HG03064 (cell line): ENCODE measurements at regions not wholly inside any gene's neighbourhood (a gene's known extent, or its start where the extent isn't known, plus 50 kb on each side); places are given as distances from the start of the nearest gene placed in this dataset.

Experiments
- ATAC-seq: cut with Tn5 transposase; IDR thresholded peaks from one replicate; pipeline ENCODE4 v1.9.1; 2021; ENCODE audit warnings: low read depth; ENCODE audit not compliant: unreplicated experiment

DNA sequence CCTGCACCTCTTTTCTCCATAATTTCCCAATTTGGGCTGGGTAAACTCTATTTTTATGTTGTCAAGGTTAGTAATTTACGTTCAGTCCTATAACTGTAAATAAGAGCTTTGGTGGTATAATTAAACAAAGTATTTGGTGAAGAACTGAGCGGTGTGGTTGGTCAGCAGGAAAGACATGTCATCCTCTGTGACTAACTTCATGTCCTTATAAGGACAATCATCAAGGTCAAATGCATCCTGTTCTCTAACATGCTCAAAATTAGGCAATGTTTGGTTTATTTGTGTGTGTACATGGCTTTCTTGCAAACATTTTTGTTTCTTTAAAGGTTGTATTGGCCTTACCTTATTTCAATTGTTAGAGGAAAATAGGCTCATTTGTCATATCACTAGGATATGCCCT lies 121.5 kb upstream of the NABP1 start:
- ATAC-seq: no peak

DNA sequence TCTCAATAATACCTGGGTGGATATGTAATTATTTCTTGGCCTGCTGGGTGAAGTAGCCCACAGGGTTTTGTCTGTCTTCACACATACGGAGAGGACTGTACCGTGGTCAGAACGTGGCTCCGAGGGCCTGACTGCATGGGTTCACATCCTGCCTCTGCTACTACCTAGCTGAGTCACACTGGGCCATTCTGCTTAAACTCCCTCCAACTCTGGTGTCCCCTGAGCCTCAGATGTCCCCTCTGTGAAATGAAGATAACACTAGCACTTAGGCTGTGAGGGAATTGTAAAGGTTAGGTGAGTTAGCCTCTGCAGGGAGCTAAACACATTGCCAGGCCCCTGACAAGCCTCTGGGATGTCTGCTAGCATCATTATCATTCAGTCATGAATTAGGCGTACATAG lies 120.1 kb upstream of the NABP1 start:
- no peak for ATAC-seq

DNA sequence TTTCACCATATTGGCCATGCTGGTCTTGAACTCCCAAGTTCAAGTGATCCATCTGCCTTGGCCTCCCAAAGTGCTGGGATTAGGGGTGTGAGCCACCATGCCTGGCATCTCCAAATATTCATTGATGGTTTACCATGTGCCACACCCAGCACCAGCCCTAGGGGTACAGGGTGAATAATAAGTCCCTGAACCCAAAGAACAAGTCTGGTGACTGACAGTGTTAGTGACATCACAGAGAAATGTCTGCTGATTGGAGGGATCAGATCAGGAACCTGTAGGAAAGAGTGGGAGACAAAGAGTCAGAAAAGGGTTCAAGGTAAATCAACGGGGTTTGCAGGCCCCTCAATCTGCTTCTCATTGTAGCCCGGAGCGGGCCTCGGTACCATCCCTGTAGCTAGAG lies 118.4 kb upstream of the NABP1 start:
- ATAC-seq: no peak

DNA sequence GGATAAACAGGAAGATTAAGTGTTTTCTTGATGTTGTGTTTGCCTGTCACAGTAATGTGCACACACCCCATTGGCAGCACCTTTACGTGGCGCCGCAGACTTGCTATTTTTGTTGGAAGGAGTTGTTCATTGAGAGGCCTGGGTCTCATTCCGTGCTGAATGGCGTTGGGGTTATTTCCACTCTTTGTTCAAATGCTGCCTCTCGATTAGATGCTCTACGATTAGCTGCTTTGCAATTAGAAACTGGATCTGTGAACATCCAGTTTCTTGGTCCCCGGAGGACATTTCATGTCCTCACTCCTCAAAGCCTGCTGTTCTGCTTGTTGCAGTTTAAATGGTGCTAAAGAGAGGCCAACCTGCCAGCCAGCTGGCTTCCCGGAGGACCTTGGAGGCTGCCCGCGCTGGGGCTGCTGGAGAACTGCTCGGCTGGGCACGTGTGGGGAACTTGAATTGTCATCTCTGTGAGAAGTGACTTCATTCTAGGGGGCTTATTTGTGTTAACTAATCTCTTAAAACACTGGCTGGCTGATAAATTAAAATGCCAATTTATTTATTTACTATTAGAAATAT lies 117.4 kb upstream of the NABP1 start:
- ATAC-seq: no peak

DNA sequence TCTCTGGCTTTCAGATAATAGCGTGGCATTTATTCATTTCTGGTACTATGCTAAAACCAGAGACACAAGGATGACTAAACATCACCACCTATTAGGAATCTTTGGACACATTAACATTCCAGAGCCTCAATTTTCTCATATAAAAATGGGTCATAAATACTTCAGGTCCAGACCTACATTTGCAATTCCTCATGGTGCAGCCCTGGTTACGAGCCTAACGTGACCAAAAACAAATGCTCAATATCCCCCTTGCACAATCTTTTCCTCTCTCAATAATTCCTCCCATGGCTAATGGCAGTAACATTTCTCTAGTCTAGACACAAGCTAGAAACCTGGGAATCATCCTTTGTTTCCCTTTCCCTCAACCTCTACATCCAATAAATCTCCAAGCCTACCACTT lies 112.8 kb upstream of the NABP1 start:
- no peak for ATAC-seq

DNA sequence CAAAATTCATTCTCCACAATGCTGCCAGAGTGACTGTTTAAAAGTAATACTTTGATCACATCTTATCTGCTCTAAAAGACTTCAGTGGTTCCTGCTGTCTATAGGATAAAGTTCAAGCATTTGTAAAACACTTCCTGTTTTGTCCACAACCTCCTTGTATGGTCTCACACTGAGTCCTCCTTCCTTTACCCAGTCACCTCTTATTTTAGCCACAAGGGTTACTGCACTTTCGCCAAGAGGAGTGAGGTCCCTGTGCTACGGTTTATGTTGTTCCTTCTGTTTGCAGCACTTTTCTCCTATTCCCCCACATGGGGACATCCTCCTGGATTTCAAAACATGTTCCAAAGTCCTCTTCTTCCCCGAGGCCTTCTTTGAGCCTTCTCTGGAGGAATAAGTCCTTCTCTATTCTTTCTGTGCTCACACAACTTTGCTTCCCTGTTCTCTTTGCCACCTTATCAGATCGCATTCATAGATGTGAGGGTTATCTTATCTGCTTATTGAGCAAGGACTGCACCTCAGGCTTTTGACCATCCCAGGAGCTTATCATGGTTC lies 112.2 kb upstream of the NABP1 start:
- ATAC-seq: no peak

DNA sequence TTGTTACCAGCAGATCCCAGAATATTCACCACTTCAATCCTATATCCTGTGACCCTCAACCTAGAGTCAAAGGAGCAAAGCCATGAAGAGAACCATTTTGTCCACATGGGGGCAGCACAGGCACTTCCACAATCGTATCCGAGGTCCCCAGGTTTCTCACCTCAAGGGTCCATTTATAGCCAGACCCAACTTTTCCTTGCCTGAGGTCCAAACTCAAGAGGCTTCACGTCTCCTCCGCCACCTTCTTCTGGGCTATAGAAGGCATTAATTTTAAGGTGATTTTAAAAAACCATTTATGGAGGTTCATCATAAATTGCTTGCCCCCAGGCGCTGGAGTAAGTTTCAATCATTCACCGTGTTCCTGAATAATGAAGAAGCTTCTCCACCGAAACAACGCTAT lies 111.6 kb upstream of the NABP1 start:
- peak; percentile 55 for ATAC-seq

DNA sequence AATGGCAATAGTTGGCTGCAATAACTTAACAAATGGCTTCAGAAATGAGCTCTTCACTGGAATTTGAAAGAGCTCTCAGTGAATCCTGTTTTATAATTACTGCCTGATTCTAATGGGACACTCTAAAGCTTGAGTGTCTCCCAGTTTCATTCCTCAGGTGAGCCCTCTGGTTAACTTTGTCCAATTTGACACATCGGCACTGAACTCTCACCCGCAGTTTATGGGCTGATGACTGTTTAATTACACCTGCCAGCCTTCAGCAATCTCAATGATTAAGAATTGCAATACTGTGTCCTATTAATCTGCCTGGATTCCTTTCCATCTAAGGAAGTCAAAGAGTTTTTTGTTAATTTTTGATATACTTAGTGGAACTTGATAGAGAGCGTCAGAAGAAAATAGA lies 110.7 kb upstream of the NABP1 start:
- ATAC-seq: no peak

DNA sequence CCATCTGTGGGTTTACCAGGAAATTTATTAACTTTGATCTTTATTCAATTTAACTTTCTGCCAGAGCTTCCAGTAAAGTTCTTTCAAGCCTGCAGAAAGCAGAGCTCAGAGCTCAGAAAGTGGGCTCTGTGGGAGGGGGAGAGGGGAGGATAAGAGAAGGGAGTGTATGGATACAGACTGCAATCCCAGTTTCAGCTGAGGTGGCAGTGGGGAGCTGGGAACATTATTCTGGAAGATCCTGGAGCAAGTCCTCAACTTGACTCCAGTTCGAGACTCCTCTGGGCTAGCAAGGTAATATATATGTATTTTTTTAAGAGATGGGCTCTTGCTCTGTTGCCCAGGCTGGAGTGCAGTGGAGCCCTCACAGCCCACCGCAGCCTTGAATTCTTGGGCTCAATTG lies 108.9 kb upstream of the NABP1 start:
- ATAC-seq: no peak

DNA sequence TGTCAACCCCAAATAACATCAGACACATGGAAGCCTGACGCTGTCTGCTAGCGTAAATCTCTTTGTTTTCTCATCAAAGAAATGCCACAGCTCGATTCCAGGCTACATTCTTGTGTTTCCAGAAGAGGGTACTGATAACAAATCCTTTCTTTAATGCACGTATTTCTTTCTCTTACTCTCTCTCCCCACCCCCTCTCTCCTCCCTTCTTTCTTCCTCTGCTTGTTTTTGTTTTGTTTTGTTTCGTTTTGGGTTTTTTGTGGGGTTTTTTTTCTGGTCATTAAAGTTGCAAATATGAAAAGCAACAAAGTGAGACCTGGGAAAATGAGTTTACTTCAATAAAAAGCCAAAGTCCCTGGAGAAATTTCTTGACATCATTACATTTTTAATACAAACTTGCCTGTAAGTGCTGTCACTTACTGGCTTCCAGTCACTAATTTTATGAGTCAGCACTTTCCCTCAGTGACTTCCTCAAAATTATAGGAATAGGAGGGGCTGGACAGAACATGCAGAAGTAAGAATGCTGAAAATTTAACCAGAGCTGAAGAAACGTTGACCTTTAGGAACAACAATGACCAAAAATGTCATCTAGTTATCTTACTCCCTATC lies 106.7 kb upstream of the NABP1 start:
- ATAC-seq: no peak

DNA sequence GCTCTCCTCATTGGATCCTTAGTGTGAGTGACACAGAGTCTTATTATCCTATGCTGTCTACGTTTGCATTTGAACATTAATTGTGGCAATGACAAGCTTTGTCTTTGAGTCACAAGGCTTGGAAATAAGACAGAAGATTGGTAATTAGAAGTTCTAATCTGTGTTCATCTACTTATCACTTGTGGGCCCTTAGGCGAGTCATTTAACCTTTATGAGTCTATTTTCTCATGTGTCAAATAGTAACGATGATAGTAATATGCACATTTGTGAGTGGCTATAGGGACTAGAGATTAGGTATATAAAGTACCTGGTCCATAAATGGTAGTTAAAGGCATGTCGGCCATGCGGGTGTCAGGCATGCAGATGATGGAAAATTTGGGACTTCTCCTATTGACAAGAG lies 105.6 kb upstream of the NABP1 start:
- ATAC-seq: no peak

DNA sequence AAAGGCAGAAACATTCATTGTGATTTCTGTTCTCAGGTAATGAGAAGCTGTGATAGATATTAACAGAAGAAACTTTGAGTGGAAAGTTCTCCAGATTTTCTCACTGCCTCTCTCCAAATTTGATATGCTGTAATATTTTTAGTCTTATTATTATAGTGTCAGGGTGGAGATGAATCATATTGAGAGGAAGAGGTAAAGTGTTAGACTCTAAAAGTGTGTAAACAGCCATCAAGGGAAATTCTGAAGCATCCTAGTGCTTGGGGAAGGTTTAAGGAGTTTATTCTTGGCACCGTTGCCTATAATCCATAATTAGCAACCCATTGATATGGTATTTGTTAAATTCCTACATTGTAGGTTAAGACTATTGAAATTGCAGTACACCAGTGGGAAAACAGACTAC lies 104.7 kb upstream of the NABP1 start:
- no peak for ATAC-seq

DNA sequence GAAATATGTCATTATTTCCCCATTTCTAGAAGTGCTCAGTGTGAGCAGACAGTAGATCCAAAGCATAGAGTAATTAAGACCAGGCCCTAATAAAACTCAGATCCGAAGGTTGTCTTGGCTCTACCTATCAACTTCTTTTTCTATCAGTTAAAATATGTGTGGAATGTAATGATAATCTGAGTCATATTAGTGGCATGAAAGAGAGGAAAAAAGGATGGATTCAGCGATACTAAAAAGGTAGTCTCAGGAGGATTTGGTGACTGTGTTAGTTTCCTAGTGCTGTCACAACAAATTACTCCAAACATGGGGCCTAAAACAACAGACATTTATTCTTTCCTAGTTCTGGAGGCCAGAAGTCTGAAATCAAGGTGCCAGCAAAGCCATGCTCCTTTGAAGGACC lies 103.7 kb upstream of the NABP1 start:
- no peak for ATAC-seq

DNA sequence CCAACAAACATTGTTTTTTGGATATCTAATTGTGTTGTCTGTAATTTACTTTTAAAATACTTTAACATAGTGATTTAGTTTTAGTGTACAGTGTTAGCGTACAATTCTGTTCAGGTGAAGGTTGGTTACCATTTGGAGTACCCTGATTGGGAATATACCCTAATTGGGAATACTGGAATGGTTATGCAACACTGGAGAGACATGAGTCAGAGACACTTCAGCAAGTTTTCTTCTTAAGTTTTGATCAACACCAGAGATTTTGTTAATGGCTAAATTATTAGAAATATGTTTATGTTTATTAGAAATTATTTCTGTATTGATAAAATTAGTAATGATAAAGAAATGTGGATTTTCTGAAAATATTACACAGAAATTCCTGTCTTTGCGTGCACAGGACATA lies 100.3 kb upstream of the NABP1 start:
- ATAC-seq: no peak

DNA sequence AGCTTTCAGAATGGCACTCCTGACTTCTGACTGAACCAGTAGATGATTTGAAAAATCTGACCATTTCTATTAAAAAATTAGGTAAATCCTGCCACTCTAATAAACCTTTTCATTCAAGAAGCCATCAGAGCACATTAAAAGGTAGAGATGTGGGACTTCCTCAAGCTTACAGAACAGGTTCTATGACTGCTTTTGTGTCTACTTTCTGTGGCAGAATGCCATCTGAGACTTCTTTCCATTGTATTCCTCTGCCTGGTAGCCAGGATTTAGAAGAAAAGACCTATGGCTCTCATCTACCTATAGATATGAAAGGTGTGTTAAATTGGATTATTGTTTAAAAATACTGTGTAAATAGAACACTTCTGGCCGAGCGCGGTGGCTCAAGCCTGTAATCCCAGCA lies 99.9 kb upstream of the NABP1 start:
- no peak for ATAC-seq

DNA sequence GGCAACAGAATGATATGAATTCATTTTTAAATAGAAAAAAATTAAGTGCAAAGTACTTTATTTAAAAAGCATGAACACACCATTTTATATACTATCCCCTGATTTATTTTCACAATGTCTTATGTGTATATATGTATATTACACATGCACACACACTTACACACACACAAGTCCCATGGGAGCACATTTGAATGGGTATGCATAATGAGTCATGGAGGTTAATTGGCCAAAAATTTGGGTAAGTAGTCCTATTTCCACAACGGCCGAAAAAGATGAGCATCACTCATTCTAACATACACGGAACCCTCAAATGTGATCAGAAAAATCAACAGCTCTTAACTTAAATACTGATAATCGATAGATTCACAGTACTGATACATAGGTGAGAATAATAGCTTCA lies 97.4 kb upstream of the NABP1 start:
- no peak for ATAC-seq

DNA sequence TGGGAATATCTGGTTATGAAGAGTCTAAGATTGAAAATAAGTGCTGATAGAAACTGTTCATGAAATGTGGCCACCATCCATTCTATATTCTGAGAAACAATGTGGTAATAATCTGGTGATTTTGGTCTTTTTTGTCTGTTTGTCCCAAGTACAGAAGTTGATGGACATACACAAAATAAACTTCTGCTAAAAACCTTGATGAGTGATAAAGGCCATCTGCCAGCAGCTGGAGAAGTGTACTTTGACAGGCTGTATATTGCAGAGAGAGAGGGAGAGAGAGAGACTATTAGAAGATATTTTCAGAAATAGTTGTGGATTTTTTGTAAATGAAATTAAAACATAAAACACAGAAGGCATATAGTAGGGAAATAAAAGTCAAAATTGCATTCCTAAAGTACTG lies 96.9 kb upstream of the NABP1 start:
- ATAC-seq: no peak

DNA sequence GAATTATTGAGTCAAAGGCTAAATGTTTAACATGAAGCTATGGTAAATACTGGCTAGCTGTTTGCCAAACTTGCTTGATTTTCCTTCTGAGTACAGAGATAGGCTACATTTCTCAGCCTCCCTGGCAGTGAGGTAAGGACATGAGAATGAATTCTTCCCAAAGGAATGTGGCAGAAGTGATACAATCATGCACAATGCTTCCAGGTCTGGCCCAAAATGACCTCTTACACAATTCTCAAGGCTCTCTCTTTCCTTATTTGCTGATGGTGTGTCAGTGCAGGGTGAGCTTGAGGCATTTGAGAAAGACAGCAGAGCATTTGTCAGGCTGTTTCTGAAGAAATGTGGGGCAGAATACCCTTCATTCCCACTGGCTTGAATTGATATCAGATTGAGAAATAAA lies 95.6 kb upstream of the NABP1 start:
- ATAC-seq: no peak

DNA sequence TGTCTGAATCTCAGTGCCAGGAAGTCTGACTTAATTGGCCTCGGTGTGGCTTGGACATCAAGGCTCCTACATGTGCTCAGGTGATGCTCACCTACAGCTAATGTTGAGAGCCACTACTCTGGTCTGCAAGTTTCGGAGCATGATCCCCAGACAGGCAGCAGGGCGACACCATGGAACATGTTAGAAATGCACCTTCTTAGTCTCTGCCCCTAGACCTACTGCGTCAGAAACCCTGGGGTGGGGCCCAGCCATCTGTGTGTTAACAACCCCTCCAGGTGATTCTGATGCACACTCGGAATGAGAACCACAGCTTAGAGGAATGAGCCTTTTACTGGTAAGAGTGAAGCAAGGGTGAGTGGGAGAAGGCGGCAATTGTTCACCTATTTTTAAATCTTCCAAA lies 86.9 kb upstream of the NABP1 start:
- ATAC-seq: no peak

DNA sequence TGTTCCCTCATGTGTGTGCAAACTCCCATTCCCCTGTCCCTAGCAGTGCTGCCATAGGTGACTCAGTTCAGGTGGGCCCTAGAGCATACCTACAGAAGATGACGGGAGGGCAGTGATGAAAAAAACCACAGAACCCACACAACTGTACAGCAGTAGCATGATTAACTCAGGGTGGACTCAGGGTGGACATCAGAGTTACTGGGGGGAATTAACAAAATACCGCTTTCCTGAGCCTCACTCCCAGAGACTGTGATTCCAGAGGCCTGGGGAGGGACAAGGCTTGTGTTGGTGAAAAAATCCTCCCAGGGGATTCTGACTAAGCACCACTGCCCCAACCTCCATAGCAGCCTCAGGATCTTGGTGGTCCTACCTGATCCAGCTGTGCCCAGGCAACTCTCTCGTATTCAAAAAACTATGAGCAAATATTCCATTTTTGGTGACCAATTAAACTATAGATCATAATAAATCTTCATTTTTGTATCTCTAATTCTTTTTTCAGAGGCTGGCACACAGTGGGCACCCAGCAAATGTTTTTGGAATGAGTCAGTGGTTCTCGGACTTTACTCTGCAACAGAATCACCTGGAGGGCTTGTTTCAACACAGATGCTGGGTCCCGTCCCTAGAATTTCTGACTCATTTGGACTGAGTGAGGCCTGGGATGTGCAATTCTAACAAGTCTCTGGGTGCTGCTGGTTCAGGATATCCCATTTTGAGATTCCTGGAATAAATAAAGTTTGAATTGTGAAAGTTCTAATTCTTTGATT lies 84.1 kb upstream of the NABP1 start:
- ATAC-seq: no peak

DNA sequence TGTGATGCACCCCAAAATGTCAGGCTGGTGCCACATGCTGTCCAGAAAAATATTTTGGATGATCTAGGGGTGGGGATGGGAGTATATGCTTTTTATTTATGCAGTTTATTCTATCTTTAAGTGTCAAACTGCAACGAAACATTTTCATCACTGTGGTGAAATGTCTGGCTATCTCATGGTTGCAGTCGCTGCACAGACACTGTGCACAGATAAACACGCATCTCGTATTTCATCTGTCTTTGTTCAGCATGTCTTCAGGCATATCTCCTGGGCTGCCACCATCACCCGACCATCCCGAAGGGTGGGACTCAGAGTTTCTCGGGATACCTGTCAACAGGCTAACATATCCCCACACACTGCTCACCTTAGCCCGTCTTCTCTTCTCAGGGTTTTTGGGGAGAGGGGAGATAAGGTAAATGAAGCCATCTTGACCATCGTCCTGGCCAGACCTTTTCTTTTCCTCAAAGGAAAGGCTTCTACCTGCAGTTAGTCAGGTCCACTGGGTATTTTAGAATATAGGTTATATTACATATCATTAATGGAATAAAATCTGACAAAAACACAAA lies 80.7 kb upstream of the NABP1 start:
- no peak for ATAC-seq

DNA sequence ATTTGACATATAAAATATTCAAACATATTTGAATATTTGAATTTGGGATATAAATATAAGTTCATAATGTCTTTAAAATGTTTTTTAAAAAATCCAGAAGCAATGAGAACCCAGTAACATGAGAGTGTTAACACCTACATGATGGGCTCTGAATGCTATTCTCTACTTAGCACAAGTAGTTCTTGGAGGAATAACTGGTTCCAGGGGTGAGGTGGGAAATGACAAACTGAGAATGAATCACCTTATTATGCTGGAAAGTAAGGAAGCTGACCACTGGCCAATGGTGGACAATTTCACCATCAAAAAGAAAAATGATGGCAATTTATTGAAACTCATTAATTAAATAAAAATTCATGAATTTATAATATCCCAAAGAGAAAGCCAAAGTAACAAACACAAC lies 79.6 kb upstream of the NABP1 start:
- ATAC-seq: no peak
